HK-2 (cell line): ENCODE measurements at regions not wholly inside any gene's neighbourhood (a gene's known extent, or its start where the extent isn't known, plus 50 kb on each side); places are given as distances from the start of the nearest gene placed in this dataset.
"Not testable (repeated sequence)": the region's sequence is repeated elsewhere in the genome, so short reads cannot be mapped to it uniquely, and the experiment has no call there.

Source experiments
- DNase-seq: peaks from one replicate; pipeline ENCODE4 v3.0.0-alpha.2; 2018; ENCODE audit not compliant: unreplicated experiment

DNA sequence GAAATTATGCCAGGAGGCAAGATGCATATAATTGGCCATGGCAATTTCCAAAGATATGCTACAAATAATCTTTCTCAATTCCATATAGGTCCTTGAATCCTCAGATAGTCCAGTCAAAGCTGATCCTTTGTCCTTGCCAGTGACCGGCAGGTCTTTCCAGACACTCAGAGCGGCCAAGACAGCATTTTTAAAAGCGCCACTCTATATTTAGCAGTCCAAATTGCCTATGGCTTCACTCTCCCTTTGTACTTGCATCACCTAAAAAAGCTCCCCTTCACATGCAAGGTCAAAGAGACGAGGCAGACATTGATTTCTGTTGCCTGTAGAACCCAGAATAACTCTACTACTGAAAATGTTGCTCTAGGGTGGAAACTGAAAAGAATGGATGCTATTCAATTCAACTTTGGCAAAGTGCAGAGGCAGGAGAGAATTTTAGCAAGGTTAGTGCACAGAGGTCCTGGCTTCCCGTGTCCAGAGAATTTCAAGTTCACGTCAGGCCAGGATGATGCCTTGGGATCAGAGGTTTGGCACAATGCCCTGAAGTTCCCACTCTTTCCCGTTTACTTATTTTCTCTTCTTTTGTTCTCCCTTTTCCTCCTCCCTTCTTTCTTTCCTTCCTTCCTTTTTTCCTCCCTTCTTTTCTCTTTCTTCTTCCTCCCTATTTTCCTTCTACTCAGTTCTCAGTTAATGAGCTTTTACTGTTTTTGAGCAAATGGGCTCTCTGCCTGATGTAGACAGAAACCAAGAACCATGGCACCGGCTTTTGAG is 108.5 kb downstream of the KCNK1 start:
- no peak for DNase-seq

DNA sequence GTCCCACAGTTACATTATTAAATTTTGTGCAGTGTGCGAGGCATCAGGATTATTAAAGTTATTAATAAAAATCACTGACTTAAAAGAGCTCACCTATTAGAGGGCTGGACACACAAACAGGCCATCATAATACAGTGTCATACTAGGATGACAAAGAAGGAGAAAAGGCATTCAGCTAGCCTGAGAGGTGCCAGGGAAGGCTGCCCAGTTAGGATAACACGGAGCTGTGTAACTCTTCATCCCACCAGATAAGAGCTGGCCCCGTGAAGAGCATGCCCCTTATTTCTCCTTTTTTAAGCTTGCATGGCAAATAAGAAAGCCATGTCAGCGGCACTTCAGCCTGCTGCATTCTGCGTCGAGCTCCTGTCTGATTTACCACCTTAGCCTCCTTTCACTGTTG is 109.5 kb downstream of the KCNK1 start:
- no peak for DNase-seq

DNA sequence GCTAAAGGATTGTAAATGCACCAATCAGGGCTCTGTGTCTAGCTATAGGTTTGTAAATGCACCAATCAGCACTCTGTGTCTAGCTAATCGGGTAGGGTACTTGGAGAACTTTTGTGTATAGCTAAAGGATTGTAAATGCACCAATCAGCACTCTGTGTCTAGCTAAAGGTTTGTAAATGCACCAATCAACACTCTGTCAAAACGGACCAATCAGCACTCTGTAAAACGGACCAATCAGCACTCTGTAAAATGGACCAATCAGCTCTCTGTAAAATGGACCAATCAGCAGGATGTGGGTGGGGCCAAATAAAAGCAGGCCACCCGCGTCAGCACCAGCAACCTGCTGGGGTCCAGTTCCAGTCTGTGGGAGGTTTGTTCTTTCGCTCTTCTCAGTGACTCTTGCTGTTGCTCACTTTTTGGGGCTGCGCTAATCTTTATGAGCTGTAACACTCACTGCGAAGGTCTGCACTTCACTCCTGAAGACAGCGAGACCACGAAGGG is 110.3 kb downstream of the KCNK1 start:
- DNase-seq: not testable (repeated sequence)

DNA sequence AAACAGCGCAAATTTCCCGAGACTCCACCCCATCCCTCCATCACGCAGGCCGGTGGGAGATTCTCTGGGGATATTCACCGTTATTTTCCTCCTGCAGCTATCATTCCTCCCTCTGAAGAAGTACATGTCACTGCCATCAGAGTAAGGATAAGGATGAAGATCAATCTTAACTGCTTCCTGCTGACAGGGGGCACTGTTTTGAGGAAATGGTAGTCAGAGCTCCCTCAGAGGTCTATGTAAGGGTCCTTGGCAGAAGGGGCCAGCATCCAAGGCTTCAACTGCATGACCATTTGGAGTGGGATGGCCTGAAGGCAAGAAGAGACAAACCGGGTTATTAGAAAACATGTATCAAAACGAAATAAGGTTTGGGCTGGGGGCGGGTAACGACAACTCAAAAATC is 111.5 kb downstream of the KCNK1 start:
- DNase-seq: no peak

DNA sequence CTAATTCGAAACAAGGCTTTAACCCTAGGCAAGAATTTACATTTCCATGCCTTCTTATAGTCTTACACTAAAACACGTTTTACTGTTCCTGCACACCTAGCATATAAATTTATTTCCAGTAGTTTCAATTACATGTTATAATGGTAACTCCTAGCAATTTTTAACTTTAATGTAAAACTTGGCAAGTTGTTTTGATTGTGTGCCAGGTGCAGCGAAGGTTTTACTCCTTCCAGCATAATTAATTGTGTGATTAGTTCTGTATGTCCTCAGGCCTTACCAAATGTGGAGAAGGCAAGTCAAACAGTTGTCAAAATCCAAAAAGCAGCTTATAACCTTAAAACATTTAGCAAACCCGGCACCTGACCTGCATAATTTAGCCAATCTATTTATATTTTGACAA is 114.8 kb downstream of the KCNK1 start:
- DNase-seq: no peak

DNA sequence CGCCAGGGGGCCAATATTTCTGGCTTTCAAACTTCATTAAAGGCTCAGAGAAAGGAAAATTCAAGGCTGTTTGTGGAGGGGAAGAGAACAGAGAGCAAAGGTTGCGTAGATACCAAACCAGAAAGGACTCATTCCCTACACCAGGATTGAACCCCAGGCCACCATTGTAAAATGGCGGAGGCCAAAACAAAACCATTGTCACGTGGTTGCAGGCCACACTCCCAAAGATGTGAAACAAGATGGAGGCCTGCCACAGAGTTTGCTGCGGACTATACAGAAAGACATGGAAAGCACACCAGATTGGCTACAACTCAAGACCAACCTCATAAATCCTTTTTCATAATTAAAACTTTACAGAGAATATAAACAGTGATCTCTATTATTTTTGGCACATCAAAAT is 116.5 kb downstream of the KCNK1 start:
- DNase-seq: no peak

DNA sequence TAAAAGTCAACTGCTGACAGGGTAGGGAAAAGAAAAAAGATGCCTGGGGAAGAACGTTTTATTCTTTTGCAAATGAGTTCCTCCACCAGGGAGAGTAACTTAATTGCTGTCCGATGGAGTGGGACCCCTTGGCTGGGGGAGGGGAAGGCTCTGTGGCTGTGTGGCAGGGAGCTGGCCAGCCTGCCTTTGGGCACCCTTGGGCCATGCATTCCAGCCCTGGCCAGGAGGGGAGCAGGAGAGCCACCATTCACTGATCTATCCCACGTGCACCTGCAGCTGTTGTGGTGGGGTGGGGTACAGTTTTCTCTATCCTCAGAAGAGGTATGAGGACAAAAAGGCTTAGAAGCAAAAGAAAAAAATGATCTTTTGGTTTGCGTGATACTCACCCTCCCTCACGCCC is 116.9 kb downstream of the KCNK1 start:
- DNase-seq: no peak

DNA sequence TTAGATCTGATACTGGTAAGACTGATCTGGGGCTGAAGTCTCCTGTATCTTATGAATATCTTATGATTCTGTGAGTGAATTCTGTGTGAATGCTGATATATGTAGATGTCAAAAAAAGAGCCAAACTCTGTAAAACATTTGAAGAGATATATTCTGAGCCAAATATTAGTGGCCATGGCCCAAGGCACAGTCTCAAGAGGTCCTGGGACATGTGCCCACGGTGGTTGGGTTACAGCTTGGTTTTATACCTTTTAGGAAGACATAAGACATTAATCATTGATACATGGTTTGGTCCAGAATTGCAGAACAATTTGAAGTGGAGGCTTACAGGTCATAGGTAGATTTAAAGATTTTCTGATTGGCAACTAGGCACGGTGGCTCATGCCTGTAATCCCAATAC is 118.3 kb downstream of the KCNK1 start:
- no peak for DNase-seq

DNA sequence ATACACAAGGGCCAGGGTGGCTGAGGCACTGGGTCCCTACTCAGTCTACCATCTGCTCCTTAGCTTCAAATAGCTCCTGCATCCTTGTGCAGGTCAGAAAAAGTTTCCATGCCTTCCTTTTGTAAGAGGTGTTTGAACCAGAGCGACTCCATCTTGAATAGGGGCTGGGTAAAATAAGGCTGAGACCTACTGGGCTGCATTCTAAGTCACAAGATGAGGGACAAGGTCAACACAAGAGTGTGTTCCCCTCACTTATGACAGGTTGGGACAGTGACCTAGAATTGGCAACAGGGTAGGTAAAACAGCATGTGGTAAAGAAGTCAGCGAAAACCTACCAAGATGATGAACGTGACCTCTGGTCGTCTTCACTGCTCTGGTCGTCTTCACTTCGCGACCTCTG is 120.5 kb downstream of the KCNK1 start:
- no peak for DNase-seq

DNA sequence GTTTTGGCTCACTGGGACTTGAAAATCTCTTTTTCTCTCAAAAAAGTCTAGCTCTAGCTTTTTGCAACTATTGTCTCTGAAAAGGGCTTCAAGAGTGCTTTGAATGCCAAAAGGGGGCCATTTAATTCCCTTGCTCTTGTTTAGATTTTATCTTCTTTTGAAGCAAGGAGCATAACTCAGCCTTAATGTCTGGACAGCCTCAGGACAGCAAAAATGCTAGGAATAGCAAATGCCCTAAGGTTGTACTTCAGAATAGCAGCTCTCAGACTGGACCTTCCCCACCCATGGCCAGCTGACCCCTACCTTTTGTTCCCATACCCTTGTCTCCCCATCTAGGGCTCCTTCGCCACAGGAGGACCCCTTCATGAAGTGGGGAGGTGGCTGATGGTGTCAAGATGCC is 121.4 kb downstream of the KCNK1 start:
- no peak for DNase-seq

DNA sequence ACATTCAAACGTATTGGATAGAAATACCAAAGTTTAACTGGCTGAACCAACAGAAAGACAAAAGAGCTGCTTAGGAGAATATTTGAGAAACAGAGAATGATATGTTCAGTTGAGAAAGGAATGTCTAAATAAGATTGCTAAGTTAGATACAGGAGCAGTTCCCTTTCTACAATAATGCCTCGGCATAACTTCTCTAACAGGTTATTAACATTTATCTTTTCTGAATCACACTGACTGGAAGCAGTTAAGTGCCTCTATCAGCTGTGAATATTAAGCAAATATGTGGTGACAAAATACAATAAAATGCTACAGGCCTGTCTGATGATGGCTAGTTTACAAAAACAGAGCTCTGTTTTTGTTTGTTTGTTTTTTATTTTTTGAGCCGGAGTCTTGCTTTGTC is 121.9 kb downstream of the KCNK1 start:
- no peak for DNase-seq

DNA sequence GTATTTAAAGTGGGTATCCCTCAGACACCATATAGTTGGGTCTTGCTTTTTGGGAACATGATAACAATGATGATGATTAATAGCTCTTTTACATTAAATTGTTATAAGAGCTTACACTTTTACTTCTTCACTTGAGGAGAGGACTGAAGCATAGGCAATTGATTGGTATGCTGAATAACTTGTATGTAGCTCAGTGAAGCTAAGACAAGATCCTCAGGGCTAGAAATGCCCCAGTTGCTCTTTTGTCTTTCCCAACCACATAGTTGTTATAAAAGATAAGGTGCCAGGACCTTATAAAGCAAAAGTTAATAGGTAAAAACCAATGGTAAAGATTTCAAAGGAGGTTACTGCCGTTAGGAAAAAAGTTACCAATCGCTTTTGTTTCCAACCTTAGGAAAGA is 123.4 kb downstream of the KCNK1 start:
- no peak for DNase-seq

DNA sequence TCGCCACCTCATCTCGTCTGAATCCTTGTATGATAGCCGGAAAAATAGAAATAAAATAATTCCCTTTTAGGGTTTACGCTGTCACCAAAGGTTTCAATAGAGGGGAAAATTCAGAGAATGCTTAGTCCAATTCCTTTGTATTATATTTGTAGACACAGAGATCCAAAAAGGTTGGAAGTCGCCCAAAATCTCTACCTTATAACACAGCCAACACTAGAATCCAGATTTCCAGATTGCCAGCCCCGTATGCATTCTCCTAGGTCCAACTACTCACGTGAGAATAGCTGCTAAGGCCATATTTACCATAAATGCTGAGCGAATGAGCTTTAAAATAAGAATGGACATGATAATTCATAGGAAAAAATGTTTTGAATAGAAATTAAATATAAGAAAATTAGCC is 124.5 kb downstream of the KCNK1 start:
- no peak for DNase-seq

DNA sequence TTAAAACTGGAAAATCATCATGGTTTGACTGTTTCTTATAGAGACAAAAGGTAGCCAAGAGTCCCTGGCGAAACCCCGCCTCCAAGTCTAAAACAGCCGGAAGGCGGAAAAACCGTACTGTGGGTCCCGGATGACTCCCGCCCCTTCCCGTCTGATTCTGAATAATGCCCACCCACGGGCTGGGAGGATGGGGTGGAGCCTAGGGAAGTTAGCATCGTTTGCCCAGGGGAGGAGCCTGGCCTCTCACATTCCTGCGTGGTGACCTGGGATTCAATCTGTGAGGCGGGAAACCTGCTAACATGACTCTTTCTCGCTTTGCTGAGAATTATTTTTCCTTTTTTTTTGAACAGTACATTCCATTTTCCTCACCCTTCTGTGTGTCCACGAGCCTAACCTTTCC is 124.9 kb downstream of the KCNK1 start:
- no peak for DNase-seq

DNA sequence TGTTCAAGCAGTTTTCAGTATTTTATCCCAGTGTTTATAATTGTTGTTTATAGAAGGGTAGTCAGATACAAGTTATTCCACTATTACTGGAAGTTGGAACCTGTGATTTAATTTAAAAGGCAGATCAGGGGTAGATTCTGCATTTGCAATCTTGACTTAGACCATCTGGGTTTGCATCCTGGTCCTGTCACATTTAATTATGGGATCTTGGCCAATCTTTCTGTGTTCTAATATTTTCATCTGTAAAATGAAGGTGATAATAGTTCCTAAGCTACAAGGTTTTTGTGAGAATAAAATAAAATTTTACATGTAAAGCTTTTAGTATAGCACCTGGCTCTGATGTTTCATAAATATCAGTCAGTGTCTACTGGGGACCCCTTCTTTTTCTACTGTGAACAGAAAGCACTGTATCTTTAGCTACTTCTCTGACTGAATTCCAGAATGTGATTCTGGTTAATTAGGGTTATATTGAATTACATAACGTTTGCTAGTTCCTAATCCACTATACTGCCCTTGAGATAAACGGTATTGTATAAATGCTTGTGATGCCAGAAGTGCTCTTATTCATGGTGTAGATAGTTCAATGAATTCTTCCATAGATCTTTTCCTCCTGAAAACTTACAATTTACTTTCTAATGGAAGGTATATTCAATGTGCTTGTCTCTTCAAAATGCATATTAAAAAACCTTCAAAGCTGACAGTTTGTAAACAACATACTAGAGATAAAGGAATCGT is 131.0 kb downstream of the KCNK1 start:
- no peak for DNase-seq

DNA sequence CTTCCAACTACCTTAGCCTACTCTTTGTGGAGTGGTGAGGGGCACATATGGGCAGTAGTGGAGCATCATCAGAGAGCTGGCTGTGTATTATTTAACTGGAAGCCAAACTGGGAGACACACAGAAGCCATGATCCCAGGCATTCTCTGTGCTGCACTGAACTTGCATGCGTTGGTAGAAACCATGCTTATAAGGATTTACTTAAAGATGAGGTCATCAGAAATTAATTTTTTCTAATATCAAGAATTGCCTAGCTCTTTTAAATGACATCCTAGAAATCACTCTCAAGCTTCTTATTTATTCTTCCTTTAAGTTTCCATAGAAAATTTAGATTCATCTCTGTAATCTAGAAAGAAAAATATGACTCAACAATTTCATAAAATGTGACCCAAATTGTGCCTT is 136.2 kb downstream of the KCNK1 start:
- DNase-seq: no peak

DNA sequence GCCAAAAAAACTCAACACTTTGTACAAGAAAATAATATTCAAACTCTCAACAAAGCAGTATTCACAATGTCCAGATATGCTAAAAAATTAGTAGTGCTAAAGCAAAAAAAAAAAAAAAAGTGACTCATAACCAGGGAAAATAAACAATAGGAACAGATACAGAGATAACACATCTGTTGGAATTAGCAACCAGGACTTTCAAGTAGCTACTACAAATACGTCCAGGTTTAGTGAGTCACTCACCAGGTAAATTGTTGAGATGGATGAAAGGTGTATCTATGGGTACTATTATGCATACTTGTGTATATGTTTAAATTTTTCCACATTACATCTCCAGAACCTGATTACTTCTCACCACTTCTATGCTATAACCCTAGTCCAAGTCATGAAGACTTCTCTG is 144.8 kb upstream of the SLC35F3 start:
- no peak for DNase-seq

DNA sequence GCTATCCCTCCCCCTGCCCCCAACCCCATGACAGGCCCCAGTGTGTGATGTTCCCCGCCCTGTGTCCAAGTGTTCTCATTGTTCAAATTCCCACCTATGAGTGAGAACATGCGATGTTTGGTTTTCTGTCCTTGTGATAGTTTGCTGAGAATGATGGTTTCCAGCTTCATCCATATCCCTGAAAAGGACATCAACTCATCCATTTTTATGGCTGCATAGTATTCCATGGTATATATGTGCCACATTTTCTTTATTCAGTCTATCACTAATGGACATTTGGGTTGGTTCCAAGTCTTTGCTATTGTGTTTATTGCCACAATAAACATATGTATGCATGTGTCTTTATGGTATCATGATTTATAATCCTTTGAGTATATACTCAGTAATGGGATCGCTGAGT is 140.2 kb upstream of the SLC35F3 start:
- DNase-seq: not testable (repeated sequence)

DNA sequence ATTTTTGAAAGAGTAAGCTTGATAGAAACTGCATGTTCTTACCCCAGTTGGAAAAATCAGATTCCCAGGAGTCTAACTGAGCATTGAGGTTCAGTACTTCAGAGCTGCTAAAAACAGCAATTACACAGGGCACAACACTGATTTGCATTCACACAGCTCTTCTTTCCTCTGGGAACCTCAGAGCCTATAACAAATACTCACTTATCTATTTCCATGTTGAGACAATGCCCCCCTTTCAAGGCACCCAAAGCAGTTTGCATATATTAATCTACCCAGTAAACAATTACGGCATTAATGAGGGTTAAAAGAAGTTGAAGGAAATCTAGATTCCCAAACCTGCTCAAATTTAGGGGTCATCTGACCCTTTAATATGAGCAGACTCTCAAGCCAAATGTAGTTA is 126.9 kb upstream of the SLC35F3 start:
- no peak for DNase-seq

DNA sequence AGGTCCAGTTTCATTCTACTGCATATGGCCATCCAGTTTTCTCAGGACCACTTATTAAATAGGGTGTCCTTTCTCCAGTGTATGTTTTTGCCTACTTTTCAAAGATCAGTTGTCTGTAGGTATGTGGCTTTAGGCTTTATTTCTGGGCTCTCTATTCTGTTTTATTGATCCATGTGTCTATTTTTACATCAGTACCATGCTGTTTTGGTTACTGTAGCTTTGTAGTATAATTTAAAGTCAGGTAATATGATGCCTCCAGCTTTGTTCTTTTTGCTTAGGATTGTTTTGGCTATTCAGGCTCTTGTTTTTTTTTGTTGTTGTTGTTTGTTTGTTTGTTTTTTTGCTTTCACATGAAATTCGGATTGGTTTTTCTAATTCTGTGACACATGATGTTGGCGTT is 124.4 kb upstream of the SLC35F3 start:
- DNase-seq: no peak

DNA sequence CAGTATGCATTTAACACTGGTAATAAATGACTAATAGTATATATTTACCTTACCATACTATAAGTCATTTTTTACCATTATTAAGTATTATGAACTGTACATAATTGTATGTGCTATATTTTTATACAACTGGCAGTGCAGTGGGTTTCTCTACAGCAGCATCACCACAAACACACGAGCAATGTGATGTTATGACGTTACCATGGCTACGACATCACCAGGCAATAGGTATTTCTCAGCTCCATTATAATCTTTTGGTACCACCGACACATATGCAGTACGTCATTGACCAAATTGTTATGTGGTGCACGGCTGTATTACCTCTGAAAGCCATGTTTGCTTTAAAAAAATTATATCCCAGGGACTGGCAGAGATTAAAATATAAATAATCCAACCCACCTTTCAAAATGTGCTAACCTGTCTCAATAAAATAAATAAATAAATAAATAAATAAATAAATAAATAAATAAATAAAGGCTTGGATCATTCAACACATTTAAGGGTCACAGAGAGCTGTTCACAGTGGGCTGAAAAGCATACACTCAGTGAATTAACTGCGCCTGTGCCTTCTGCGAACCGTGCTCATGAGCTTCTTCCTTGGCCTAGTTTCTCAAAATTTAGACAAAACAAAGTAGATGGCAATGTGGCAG is 121.4 kb upstream of the SLC35F3 start:
- DNase-seq: no peak

DNA sequence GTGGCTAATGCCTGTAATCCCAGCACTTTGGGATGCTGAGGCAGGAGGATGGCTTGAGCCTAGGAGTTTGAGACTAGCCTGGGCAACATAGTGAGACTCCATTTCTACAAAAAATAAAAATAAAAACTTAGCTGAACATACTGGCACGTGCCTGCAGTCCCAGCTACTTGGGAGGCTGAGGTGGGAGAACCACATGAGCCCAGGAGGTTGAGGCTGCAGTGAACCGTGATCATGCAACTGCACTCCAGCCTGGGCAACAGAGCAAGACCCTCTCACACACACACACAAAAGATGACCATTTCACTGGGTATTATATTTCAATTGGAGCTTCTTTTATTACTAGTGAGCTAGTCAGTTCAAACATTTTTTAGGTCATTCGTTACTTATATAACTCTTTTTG is 116.9 kb upstream of the SLC35F3 start:
- DNase-seq: no peak

DNA sequence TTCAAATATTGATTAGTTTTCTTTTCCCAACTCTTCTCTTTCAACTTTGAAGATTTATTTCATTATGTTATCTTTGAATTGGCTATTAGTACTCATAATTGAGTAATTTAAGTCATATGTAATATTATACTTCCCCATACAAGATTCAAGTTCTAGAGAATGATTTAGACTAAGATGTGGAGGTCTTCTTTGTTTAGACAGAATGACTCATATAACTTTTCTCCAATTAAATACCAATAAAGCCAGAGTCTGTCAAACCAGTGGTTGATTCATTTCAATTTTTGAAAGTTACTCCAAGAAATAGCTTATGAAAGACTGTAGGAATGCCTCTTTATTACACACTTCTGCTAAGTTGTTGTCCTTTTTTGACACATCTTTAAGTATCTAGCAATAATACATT is 115.8 kb upstream of the SLC35F3 start:
- DNase-seq: no peak
